Activated CD8-positive, alpha-beta memory T cell treated with anti-CD3 and anti-CD28 coated beads for 48 hours (primary cell): ENCODE measurements at regions not wholly inside any gene's neighbourhood (a gene's known extent, or its start where the extent isn't known, plus 50 kb on each side); places are given as distances from the start of the nearest gene placed in this dataset.

Experiments used
- DNase-seq, 3 experiments: peaks; one replicate each; pipeline ENCODE4 v3.0.0-alpha.2; 2020; ENCODE audit warnings: low read depth in 2 of 3, low spot score in 2 of 3

DNA sequence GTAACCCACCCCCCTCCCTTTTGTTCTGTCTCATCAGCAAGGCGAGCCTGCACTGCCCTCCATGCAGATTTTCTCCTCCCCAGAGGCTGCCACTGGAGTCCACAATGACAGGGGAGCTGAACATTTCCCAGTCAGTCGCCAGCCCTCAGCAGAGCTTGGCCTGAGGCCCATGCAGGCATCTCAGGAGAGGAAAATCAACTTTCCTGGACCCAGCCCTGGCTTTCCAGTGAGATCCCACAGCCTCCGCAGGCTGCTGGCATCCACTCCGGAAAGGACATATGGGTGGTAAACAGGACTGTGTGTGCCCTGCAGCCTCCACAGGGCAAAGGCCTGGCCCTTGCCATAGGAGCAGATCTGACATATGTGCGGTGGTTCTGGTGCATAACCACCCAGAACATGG lies 253.8 kb downstream of the TNS1 start:
- DNase-seq: no peak

GRCh38 chr2:217746808-217747207 lies 256.0 kb downstream of the TNS1 start:
- DNase-seq: no peak

- no peak for DNase-seq
These were observed 258.6 kb downstream of the TNS1 start for GRCh38 chr2:217743966-217744761.

- DNase-seq: no peak
These were observed 259.4 kb downstream of the TNS1 start for GRCh38 chr2:217743407-217743806.

- DNase-seq: no peak
These were observed 260.0 kb downstream of the TNS1 start for GRCh38 chr2:217742841-217743240.

GRCh38 chr2:217742276-217742675 lies 260.5 kb downstream of the TNS1 start:
- DNase-seq: no peak

DNA sequence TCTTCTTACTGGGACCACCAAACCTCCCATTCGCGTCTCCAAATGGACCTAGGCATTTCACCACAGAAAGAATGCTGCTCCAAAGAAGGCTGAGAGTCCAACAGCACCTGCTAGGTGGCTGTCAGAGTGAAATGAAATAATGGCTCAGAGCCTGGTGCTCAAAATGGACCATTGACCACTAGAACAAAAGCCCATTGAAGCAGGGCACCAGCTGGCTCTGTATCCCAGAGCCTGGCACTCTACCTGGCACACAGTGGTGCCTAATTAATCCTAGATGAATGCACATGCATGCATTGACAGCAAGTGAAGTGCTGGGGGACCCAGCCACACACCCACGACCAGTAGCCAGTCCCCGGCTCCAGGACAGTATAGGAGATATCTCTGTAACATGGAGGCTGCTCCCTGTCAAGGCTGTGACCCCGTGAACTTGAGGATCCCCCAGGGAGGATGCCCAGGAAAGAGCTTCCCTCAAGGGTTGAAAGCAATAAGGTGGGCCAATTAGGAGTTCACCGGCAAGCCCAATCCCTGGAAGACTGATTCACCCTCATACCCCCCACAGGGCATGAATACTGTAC lies 261.3 kb downstream of the TNS1 start:
- DNase-seq: no peak

DNA sequence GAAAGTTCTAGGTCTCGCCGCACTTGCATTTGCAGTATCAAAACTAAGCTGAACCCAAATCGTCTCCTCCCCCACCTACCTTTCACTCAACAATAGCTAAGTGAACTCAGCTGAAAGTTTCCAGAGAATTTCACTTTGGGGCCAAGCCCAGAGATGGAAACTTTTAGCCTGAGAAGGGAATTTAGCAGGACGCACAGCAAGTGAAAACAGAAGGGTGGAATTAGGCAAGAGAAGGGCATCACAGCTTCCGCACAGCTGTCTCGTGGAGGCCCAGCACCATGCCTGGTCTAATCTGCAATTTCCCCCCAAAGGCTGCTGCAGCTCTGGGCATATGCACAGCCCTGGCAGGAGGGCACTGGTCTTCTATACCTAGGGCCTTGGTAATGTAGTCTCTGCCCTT lies 262.0 kb downstream of the TNS1 start:
- DNase-seq: no peak

DNA sequence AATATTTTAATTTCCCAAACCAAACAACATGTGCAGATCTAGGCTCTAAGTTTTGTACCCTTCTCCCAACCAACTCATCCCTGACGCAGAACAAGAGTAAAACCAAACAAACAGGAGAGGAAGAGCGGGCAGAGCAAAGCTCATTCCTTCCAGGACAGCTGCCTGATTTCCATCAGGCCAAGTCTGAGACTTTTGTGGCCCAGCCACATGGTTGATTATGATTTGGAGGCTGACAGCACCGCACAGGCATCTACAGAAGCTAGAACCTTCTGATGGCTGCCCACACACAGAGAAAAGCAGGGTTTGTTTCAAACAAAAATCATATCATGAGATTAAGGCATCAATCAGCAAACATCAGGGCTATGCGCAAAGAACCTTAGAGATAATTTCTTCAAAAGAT lies 262.6 kb downstream of the TNS1 start:
- no peak for DNase-seq

- DNase-seq: no peak
These were observed 263.1 kb downstream of the TNS1 start for GRCh38 chr2:217739741-217740140.

DNA sequence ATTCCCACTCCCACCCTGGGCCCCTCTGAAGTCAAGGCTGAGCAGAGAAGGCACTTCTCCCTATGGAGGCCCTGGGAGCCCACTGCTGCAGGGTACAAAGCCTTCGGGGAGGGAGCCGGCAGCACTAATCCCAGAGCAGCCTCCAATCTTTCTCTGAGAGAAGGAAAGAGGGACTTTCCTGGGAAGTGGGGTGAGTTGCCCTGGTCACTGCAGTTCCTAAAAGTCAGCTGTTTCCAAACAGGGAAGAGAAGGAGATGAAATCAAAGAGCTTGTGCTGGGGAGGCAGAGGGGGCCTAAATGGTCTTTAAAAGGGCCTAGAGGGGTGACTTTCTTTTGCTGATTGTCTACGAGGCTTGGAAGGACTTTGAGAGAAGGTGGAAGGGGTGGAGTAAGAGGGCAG lies 264.7 kb downstream of the TNS1 start:
- no peak for DNase-seq

DNA sequence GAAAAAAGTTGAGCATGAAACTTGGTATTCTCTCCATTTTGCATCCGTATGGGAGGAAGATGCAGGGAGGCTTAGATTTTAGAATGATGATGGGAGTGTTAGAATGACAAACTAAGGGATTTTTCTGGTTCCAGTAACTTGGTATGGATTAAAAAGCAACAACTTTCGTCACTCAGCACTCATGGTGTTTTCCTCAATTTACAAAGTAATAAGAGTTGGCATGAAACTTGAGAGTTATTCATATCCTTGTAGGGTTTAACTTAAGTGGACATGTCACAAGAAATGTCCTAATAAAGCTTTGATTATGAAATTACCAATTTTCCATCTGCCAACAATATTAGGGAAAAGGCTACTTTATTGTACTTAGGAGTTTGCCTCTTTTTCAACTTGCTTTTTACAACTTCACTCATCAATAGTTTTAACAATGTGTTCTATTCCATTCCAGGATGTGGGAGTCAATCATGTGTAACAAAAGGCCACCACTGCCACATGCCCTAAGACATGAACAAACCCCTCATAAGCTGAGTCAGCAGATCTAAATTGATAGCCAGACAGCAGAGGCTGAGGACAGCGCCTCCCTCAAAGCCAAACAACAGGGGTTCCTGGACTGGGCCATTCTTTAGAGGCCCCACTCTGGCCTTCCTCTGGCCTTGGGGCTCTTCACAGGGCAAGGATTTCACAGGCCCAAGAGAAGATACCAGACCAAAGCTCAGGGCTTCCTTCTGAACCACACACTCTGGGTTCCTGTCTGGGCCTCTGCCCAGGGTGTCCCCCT lies 265.8 kb downstream of the TNS1 start:
- DNase-seq: no peak

- DNase-seq: no peak
These were observed 266.9 kb downstream of the TNS1 start for GRCh38 chr2:217735899-217736298.

DNA sequence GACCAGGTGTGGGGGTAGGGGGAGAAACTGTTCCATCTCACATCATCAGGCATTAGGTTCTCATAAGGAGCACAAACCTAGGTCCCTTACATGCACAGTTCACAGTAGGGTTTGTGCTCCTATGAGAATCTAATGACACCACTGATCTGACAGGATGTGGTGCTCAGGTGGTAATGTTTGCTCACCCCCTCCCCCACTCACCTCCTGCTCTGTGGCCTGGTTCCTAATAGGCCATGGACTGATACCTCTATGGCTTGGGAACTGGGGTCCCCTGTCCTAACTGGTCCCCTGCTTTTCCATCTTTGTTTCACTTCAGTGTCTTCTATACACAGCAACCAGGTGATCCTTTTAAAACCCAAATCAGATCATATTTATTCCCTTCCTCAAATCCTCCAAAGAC lies 267.8 kb downstream of the TNS1 start:
- DNase-seq: no peak

DNA sequence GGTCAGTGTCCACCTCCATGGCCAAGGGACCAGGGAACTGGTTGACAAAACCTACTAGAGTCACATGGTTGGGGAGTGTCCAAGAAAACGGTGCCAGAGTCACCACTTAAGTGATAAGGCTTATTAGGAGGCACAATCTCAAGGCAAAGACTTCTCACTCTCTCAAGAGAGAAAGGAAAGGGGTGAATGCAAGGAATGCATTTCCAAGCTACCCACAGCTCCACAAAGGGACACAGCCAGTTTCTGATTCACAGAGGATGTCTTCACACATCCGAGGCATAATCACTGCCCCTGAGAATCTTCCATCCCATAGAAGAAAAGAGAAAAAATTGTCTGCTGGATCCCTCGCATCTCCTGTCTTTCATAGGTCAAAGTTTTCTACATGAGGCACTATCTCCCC lies 269.3 kb downstream of the TNS1 start:
- DNase-seq: no peak

- no peak for DNase-seq
These were observed 269.8 kb downstream of the TNS1 start for GRCh38 chr2:217732992-217733391.

- DNase-seq: no peak
These were observed 271.0 kb downstream of the TNS1 start for GRCh38 chr2:217731805-217732204.

GRCh38 chr2:217729421-217730053 lies 273.3 kb downstream of the TNS1 start:
- DNase-seq: no peak

DNA sequence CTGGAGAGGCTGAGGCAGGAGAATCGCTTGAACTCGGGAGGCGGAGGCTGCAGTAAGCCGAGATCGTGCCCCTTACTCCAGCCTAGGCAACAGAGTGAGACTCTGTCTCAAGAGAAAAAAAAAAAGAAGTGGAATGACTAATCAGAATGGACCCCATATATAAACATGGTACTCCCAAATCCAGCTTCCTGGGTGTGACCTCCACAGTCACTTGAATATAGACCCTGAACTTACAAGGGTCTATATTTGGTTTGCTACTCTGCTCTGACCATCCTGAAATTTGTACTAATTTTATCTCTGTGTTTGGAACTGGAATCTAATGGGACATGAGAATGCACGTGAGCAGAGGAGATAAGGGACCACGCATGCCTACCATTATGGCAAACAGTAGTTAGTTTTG lies 275.0 kb downstream of the TNS1 start:
- no peak for DNase-seq

DNA sequence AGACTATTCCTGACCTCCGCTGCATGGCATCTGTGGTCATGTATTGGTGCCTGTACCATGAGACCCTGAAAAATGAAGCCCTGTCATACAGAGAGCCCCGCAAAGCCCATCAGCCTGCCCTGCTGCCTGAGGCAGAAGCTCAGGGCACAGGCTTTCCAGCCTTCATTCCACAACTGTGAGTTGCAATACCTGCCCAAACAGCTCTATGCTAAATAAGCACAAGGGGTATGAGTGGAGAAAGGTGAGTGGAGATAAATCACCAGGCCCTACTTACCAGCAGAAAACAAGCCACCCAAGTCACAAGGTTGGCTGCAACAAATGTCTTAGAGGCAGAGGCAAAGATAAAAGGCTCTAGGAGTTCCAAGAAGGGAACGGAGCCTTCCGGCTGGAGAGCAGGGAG lies 277.4 kb downstream of the TNS1 start:
- DNase-seq: no peak

DNA sequence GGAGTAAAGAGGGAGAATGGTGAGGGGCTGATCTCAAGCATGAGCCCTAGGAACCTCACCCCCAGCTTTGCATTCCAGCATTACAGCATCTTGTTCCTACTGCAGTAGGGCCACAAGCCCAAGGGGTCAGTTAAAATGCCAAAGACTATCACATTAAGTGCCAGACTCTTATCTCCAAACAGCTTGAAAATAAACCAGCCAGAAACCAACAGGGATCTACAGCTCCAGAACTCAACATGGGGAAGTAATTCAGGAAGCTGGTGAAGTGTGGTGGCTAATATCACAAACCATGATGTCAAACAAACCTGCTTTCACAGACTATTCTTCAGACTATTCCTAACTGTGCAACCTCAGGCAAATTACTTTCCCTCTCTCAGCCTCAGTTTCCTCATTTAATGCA lies 278.3 kb downstream of the TNS1 start:
- DNase-seq: no peak

- no peak for DNase-seq
These were observed 278.8 kb downstream of the TNS1 start for GRCh38 chr2:217723981-217724380.
